ENCODE measurements at regions not wholly inside any gene's neighbourhood (a gene's known extent, or its start where the extent isn't known, plus 50 kb on each side); places are given as distances from the start of the nearest gene placed in this dataset.
"Not testable (repeated sequence)": the region's sequence is repeated elsewhere in the genome, so short reads cannot be mapped to it uniquely, and the experiment has no call there.

GRCh38 chr7:50914460-50914859 lies 131.8 kb upstream of the GRB10 start:
- no peak for DNase-seq

- DNase-seq = no peak
Measured at GRCh38 chr7:50908628-50909290, 126.1 kb upstream of the GRB10 start.

GRCh38 chr7:50898604-50899477 lies 116.1 kb upstream of the GRB10 start:
- not testable (repeated sequence) for DNase-seq

- DNase-seq = not testable (repeated sequence)
Measured at GRCh38 chr7:50887061-50887460, 104.4 kb upstream of the GRB10 start.

- no peak for DNase-seq
Measured at GRCh38 chr7:50872437-50872836, 89.7 kb upstream of the GRB10 start.

GRCh38 chr7:50869108-50869725 lies 86.5 kb upstream of the GRB10 start:
- no peak for DNase-seq

GRCh38 chr7:50868426-50869100 lies 85.9 kb upstream of the GRB10 start:
- no peak for DNase-seq

- DNase-seq = no peak
Measured at GRCh38 chr7:50867034-50867356, 84.3 kb upstream of the GRB10 start.

- DNase-seq = no peak
Measured at GRCh38 chr7:50866343-50867033, 83.8 kb upstream of the GRB10 start.

- no peak for DNase-seq
Measured at GRCh38 chr7:50865450-50865849, 82.8 kb upstream of the GRB10 start.

- DNase-seq = no peak
Measured at GRCh38 chr7:50864694-50865093, 82.0 kb upstream of the GRB10 start.

- no peak for DNase-seq
Measured at GRCh38 chr7:50863053-50863452, 80.4 kb upstream of the GRB10 start.

- DNase-seq = no peak
Measured at GRCh38 chr7:50862302-50862701, 79.6 kb upstream of the GRB10 start.

- DNase-seq = no peak
Measured at GRCh38 chr7:50860598-50860997, 77.9 kb upstream of the GRB10 start.

- DNase-seq = no peak
Measured at GRCh38 chr7:50860174-50860573, 77.5 kb upstream of the GRB10 start.

GRCh38 chr7:50858528-50859245 lies 76.0 kb upstream of the GRB10 start:
- DNase-seq = no peak

GRCh38 chr7:50857804-50858489 lies 75.3 kb upstream of the GRB10 start:
- DNase-seq = no peak

- DNase-seq = no peak
Measured at GRCh38 chr7:50856806-50857205, 74.1 kb upstream of the GRB10 start.

GRCh38 chr7:50856231-50856630 lies 73.5 kb upstream of the GRB10 start:
- no peak for DNase-seq

GRCh38 chr7:50855526-50855925 lies 72.8 kb upstream of the GRB10 start:
- DNase-seq = no peak

GRCh38 chr7:50854831-50855230 lies 72.1 kb upstream of the GRB10 start:
- no peak for DNase-seq

- DNase-seq = no peak
Measured at GRCh38 chr7:50854247-50854646, 71.6 kb upstream of the GRB10 start.
